ENCODE measurements at regions not wholly inside any gene's neighbourhood (a gene's known extent, or its start where the extent isn't known, plus 50 kb on each side); places are given as distances from the start of the nearest gene placed in this dataset.
A peak's percentile ranks its signal among the peaks of the same experiment; 100 is the strongest.
"Not testable (repeated sequence)": the region's sequence is repeated elsewhere in the genome, so short reads cannot be mapped to it uniquely, and the experiment has no call there.

GRCh38 chrX:4547213-4547836 is 833.9 kb upstream of the PRKX start:
- peak; percentile 98 for FAIRE-seq

GRCh38 chrX:4546178-4546577 is 832.7 kb upstream of the PRKX start:
- H3K9me3 ChIP-seq (ENCODE audit: insufficient read depth, low read depth, low read length); DNase-seq (ENCODE audit: low read depth); H3K27me3 Mint-ChIP-seq (ENCODE audit: low read depth, unreplicated experiment); H3K4me1 Mint-ChIP-seq (ENCODE audit: low read depth, unreplicated experiment); H3K36me3 Mint-ChIP-seq (ENCODE audit: low read depth, unreplicated experiment); H3K27ac ChIP-seq (ENCODE audit: low read depth, low read length); H3K9me3 Mint-ChIP-seq (ENCODE audit: unreplicated experiment); H3K9ac ChIP-seq (ENCODE audit: low read length); H2AFZ ChIP-seq (ENCODE audit: low read depth, low read length); H3K4me1 ChIP-seq (ENCODE audit: insufficient read depth, low read length); FAIRE-seq; H3K4me3 Mint-ChIP-seq (ENCODE audit: unreplicated experiment); H3K4me2 ChIP-seq (ENCODE audit: low read length); H3K27me3 ChIP-seq (ENCODE audit: insufficient read depth, low read length); H3K4me3 ChIP-seq (ENCODE audit: insufficient read depth, low read depth, low read length); H3K79me2 ChIP-seq (ENCODE audit: insufficient read depth, low read length); H3K27ac Mint-ChIP-seq (ENCODE audit: unreplicated experiment); H3K36me3 ChIP-seq (ENCODE audit: insufficient read depth, low read length); H4K20me1 ChIP-seq (ENCODE audit: insufficient read depth, low read length): not testable (repeated sequence)

More at GRCh38 chrX:4547213-4547836, 833.9 kb upstream of the PRKX start:
- TF ChIP-seq CTCF (IDR thresholded peaks at IDR 0.05; ENCODE audit: insufficient read depth, low read depth, low read length) (peak; percentile 72), EZH2 (IDR thresholded peaks at IDR 0.05; ENCODE audit: insufficient read depth, low read length) (no peak)
- no peaks in the 10 kb centered on the region for H3K79me2 ChIP-seq (ENCODE audit: insufficient read depth, low read length)
- no peaks in the 10 kb centered on the region for H3K36me3 ChIP-seq (ENCODE audit: insufficient read depth, low read length)
- no peaks in the 10 kb centered on the region for H3K27me3 ChIP-seq (ENCODE audit: insufficient read depth, low read length)
- H4K20me1 ChIP-seq (ENCODE audit: insufficient read depth, low read length), result no peaks in the 10 kb centered on the region
- H3K27ac ChIP-seq (ENCODE audit: low read depth, low read length), result no peak overlapping the region
- H3K4me1 ChIP-seq (ENCODE audit: insufficient read depth, low read length), result no peaks in the 10 kb centered on the region
- Mint-ChIP-seq H3K27ac (ENCODE audit: unreplicated experiment) (no peak overlapping the region), H3K27me3 (ENCODE audit: low read depth, unreplicated experiment) (no peaks in the 10 kb centered on the region), H3K36me3 (ENCODE audit: low read depth, unreplicated experiment) (no peaks in the 10 kb centered on the region), H3K4me3 (ENCODE audit: unreplicated experiment) (no peak overlapping the region), H3K4me1 (ENCODE audit: low read depth, unreplicated experiment) (no peaks in the 10 kb centered on the region), H3K9me3 (ENCODE audit: unreplicated experiment) (no peaks in the 10 kb centered on the region)
- no peak overlapping the region for H2AFZ ChIP-seq (ENCODE audit: low read depth, low read length)
- H3K4me3 ChIP-seq (ENCODE audit: insufficient read depth, low read depth, low read length), result no peak overlapping the region
- H3K9ac ChIP-seq (ENCODE audit: low read length), result no peak overlapping the region
- H3K9me3 ChIP-seq (ENCODE audit: insufficient read depth, low read depth, low read length), result no peaks in the 10 kb centered on the region
- H3K4me2 ChIP-seq (ENCODE audit: low read length), result no peak overlapping the region
- DNase-seq (ENCODE audit: low read depth), result peak; percentile 2

GRCh38 chrX:4528247-4528646 is 814.8 kb upstream of the PRKX start:
- FAIRE-seq, result peak; percentile 88
- no peaks in the 10 kb centered on the region for H3K27me3 Mint-ChIP-seq (ENCODE audit: low read depth, unreplicated experiment)
- no peaks in the 10 kb centered on the region for H3K36me3 ChIP-seq (ENCODE audit: insufficient read depth, low read length)
- TF ChIP-seq CTCF (IDR thresholded peaks at IDR 0.05; ENCODE audit: insufficient read depth, low read depth, low read length) (no peak), EZH2 (IDR thresholded peaks at IDR 0.05; ENCODE audit: insufficient read depth, low read length) (no peak)
- no peak for DNase-seq (ENCODE audit: low read depth)
- H3K36me3 Mint-ChIP-seq (ENCODE audit: low read depth, unreplicated experiment), result no peaks in the 10 kb centered on the region
- no peaks in the 10 kb centered on the region for H3K9me3 ChIP-seq (ENCODE audit: insufficient read depth, low read depth, low read length)
- no peak overlapping the region for H3K27ac ChIP-seq (ENCODE audit: low read depth, low read length)
- H4K20me1 ChIP-seq (ENCODE audit: insufficient read depth, low read length), result no peaks in the 10 kb centered on the region
- H3K4me1 Mint-ChIP-seq (ENCODE audit: low read depth, unreplicated experiment), result no peaks in the 10 kb centered on the region
- H3K4me1 ChIP-seq (ENCODE audit: insufficient read depth, low read length), result no peaks in the 10 kb centered on the region
- no peak overlapping the region for H3K4me2 ChIP-seq (ENCODE audit: low read length)
- H3K27ac Mint-ChIP-seq (ENCODE audit: unreplicated experiment), result no peak overlapping the region
- no peak overlapping the region for H3K9ac ChIP-seq (ENCODE audit: low read length)
- H3K79me2 ChIP-seq (ENCODE audit: insufficient read depth, low read length), result no peaks in the 10 kb centered on the region
- no peak overlapping the region for H3K4me3 ChIP-seq (ENCODE audit: insufficient read depth, low read depth, low read length)
- no peak overlapping the region for H3K4me3 Mint-ChIP-seq (ENCODE audit: unreplicated experiment)
- H3K9me3 Mint-ChIP-seq (ENCODE audit: unreplicated experiment), result no peaks in the 10 kb centered on the region
- H3K27me3 ChIP-seq (ENCODE audit: insufficient read depth, low read length), result no peaks in the 10 kb centered on the region
- no peak overlapping the region for H2AFZ ChIP-seq (ENCODE audit: low read depth, low read length)

All from astrocyte (in vitro differentiated cells and primary cell).